RWPE1 (cell line): ENCODE measurements at regions not wholly inside any gene's neighbourhood (a gene's known extent, or its start where the extent isn't known, plus 50 kb on each side); places are given as distances from the start of the nearest gene placed in this dataset.
"Not testable (repeated sequence)": the region's sequence is repeated elsewhere in the genome, so short reads cannot be mapped to it uniquely, and the experiment has no call there.

Source experiments
- CTCF ChIA-PET: fragments of 350-600 bp; sonication (Branson Sonifier 250); formaldehyde crosslinking; extraction: SDS; loops from one replicate; lab custom pipeline; 2021; lab: Yijun Ruan, JAX
- POLR2A ChIA-PET: fragments of 400-600 bp; formaldehyde crosslinking; extraction: SDS; loops from one replicate; lab custom pipeline; 2020; ENCODE audit warnings: antibody characterized with exemption; ENCODE audit not compliant: low non-redundant PET; lab: Yijun Ruan, JAX
- DNase-seq: peaks from one replicate; pipeline ENCODE4 v3.0.0; 2012; ENCODE audit warnings: low spot score
- H3K27ac ChIP-seq: fragments of 450-650 bp; 2 replicates; pipeline ENCODE4 v1.5.1; 2017
- CTCF ChIP-seq: fragments of 450-650 bp; conservative IDR thresholded peaks from 2 replicates; pipeline ENCODE4 v1.5.1; 2017; ENCODE audit warnings: low read depth, mild to moderate bottlenecking

- no peak for TF ChIP-seq CTCF
- peak overlapping the region; percentile 48 for H3K27ac ChIP-seq
- POLR2A ChIA-PET: no interaction called here
- CTCF ChIA-PET: interaction anchor here (0.5 kb wide), 1 partner anchor 14 kb away, joined by 6 read pairs; no protein-coding TSS in a partner anchor
- DNase-seq: peak; percentile 22
Observed at GRCh38 chr2:12619975-12620374, 96.8 kb upstream of the TRIB2 start.

GRCh38 chr2:12620759-12621158, 96.0 kb upstream of the TRIB2 start:
- no peak for DNase-seq
- H3K27ac ChIP-seq: no peak overlapping the region
- ChIA-PET POLR2A (no interaction called here), CTCF (no interaction called here)
- TF ChIP-seq CTCF: no peak

- H3K27ac ChIP-seq: no peak overlapping the region
- ChIA-PET CTCF (interaction anchor here (1.0 kb wide), 1 partner anchor 93 kb away, joined by 3 read pairs; no protein-coding TSS in a partner anchor), POLR2A (no interaction called here)
- no peak for DNase-seq
- TF ChIP-seq CTCF: no peak
Observed at GRCh38 chr2:12623051-12623450, 93.7 kb upstream of the TRIB2 start.

- POLR2A ChIA-PET: no interaction called here
- CTCF ChIA-PET: interaction anchor here (0.6 kb wide), 2 partner anchors 71 to 426 kb away, joined by 3 to 4 read pairs; no protein-coding TSS in a partner anchor
- no peak overlapping the region for H3K27ac ChIP-seq
- TF ChIP-seq CTCF: no peak
- DNase-seq: no peak
Observed at GRCh38 chr2:12624384-12624783, 92.4 kb upstream of the TRIB2 start.

GRCh38 chr2:12624905-12625598, 91.7 kb upstream of the TRIB2 start:
- no peak overlapping the region for H3K27ac ChIP-seq
- ChIA-PET POLR2A (no interaction called here), CTCF (interaction anchor here (0.6 kb wide), 2 partner anchors 72 to 425 kb away, joined by 3 to 4 read pairs; no protein-coding TSS in a partner anchor)
- TF ChIP-seq CTCF: no peak
- no peak for DNase-seq

- DNase-seq, CTCF ChIA-PET, H3K27ac ChIP-seq, POLR2A ChIA-PET: not testable (repeated sequence)
Observed at GRCh38 chr2:12628541-12628940, 88.2 kb upstream of the TRIB2 start.

- CTCF ChIA-PET: interaction anchor here (0.6 kb wide), 1 partner anchor 18 kb away, joined by 3 read pairs; no protein-coding TSS in a partner anchor
- no peak for DNase-seq
- POLR2A ChIA-PET: no interaction called here
Observed at GRCh38 chr2:12636837-12637581, 79.7 kb upstream of the TRIB2 start.

More at GRCh38 chr2:12636837-12637581, 79.7 kb upstream of the TRIB2 start:
- no peak for TF ChIP-seq CTCF
- no peak overlapping the region for H3K27ac ChIP-seq
